Omental fat pad (tissue), 3 donors: ENCODE measurements at regions not wholly inside any gene's neighbourhood (a gene's known extent, or its start where the extent isn't known, plus 50 kb on each side); places are given as distances from the start of the nearest gene placed in this dataset.
"Not testable (repeated sequence)": the region's sequence is repeated elsewhere in the genome, so short reads cannot be mapped to it uniquely, and the experiment has no call there.

Source experiments
- ATAC-seq: fragments of 150-250 bp; one replicate; pipeline ENCODE4 v1.9.1; 2016; ENCODE audit warnings: mild to moderate bottlenecking, moderate library complexity; ENCODE audit not compliant: low FRiP score
- DNase-seq: peaks from one replicate; pipeline ENCODE4 v3.0.0-alpha.2; 2019; ENCODE audit warnings: low spot score
- TF ChIP-seq, protein P1 (sequence below), 3 donors: fragments of 450-650 bp; IDR thresholded peaks; one replicate each; pipeline ENCODE4 v1.5.1; 2016 to 2017; ENCODE audit warnings: antibody characterized with exemption in 3 of 3, mild to moderate bottlenecking in 3 of 3, moderate library complexity in 2 of 3

DNA sequence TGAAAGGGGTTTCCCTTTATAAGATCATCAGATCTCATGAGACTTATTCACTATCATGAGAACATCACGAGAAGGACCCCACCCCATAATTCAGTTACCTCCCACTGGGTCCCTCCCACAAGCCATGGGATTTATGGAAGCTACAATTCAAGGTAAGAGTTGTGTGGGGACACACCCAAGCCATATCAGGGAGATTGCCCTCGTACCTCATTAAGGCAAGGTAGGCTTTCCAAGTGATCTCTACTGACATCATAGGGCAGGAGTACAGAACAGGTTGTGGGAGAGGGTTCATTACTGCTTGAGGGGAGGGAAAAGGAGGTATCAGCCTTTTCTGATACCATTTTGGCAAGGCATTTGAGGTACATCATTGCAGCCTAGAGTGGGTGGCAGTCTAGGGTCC, 524.6 kb downstream of the PRKD1 start:
- TF ChIP-seq, protein P1, sequence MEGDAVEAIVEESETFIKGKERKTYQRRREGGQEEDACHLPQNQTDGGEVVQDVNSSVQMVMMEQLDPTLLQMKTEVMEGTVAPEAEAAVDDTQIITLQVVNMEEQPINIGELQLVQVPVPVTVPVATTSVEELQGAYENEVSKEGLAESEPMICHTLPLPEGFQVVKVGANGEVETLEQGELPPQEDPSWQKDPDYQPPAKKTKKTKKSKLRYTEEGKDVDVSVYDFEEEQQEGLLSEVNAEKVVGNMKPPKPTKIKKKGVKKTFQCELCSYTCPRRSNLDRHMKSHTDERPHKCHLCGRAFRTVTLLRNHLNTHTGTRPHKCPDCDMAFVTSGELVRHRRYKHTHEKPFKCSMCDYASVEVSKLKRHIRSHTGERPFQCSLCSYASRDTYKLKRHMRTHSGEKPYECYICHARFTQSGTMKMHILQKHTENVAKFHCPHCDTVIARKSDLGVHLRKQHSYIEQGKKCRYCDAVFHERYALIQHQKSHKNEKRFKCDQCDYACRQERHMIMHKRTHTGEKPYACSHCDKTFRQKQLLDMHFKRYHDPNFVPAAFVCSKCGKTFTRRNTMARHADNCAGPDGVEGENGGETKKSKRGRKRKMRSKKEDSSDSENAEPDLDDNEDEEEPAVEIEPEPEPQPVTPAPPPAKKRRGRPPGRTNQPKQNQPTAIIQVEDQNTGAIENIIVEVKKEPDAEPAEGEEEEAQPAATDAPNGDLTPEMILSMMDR (IDR thresholded peaks at IDR 0.05) = no peak
- ATAC-seq = no peak
- DNase-seq = no peak

GRCh38 chr14:29410581-29410980, 517.1 kb downstream of the PRKD1 start:
- no peak for ATAC-seq
- no peak for DNase-seq
- TF ChIP-seq, protein P1 (IDR thresholded peaks at IDR 0.05) = no peak

- DNase-seq, ATAC-seq: not testable (repeated sequence)
Observed at GRCh38 chr14:29414931-29415330, 512.7 kb downstream of the PRKD1 start.

GRCh38 chr14:29419736-29420135, 507.9 kb downstream of the PRKD1 start:
- ATAC-seq (no peak), DNase-seq (no peak)
- TF ChIP-seq, protein P1 (IDR thresholded peaks at IDR 0.05) = no peak

DNA sequence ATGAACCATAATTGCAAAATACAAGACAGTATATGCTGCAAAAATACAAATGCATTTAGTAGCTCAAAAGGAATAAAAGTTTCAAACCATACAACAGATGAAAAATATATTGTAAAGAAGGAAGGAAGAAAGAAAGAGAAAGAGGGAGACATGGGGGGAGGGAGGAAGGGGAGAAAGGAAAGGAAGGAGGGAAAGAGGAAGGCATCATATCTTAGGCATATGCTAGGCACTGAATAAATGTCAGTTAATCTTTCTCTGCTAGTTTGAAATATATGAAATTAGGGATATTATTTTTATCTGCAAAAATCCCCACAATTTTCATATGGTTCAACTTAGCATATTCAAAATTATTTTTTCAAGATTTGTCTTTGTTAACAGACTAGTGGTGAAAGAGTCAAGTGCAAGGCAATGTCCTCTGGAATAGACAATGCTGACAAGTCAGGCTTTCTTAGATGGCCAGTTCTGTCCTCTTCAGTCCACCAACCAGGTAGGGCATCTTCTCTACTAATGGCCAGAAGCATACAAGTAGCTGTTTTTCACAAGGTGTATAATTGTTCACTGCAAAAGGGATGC, 506.4 kb downstream of the PRKD1 start:
- no peak for DNase-seq
- no peak for ATAC-seq
- TF ChIP-seq, protein P1 (IDR thresholded peaks at IDR 0.05) = no peak

- TF ChIP-seq, protein P1 (IDR thresholded peaks at IDR 0.05) = no peak
- no peak for DNase-seq
- no peak for ATAC-seq
Observed at GRCh38 chr14:29425705-29426482, 501.8 kb downstream of the PRKD1 start.

DNA sequence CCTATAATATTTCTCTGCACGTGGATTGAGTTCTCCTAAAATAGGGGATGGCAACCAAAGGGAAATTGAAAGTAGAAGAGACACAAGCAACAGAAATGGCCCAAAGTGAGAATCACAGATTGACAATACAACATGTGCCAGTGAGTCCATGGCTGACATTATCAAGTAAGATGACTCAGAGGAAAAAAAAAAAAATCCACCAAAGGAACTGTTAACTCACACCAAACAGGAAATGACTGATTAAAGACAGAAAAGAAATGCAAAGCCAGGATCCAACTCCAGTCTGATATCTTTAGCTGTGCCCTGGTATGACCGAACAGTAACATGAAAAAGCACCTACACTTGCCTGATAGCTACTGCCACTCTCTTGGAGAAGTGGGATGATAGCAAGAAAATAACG, 485.0 kb downstream of the PRKD1 start:
- DNase-seq (no peak), ATAC-seq (no peak)
- TF ChIP-seq, protein P1 (IDR thresholded peaks at IDR 0.05) = no peak
